Left lobe of liver (tissue), 2 donors: ENCODE measurements at regions not wholly inside any gene's neighbourhood (a gene's known extent, or its start where the extent isn't known, plus 50 kb on each side); places are given as distances from the start of the nearest gene placed in this dataset.

Experiments used
- ATAC-seq: fragments of 200-7000 bp; cut with Tn5 transposase; one replicate; pipeline ENCODE4 v1.9.1; 2020; ENCODE audit warnings: mild to moderate bottlenecking, moderate library complexity
- DNase-seq: peaks from one replicate; pipeline ENCODE4 v3.0.0-alpha.2; 2020; ENCODE audit warnings: low spot score
- donor health status: DM: no; HTN: no; CAD: no; lungs with moderate emphysema.
- donor health status: DM: no; HTN: yes; CAD: no.

DNA sequence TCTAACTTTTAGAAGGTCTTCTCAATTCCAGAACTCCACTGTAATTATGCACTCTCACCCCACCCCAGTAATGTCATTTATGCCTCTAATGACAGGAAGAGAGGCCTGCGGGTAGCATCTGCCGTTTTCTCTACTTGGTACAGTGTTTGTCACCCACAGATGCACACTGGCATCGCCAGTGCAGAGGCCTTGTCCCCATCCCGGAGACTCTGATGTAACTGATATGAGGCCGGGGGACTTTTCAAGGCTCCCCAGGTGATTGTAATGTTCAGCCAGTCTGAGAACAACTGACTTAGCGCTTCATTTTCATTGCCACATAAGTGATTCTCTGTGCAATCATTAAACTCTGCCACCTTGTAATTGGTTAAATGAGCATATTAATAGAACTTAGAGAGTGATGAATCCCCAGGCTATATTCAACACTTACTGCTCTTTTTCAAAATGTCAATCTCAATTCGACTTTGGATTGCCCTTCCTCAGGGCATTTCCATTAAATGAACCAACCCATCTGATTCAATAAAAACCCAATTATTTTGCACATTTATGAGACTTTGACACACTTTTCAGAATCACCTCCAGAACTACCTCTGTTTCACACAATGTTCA lies 113.2 kb downstream of the HERPUD2 start:
- ATAC-seq: no peak
- no peak for DNase-seq

DNA sequence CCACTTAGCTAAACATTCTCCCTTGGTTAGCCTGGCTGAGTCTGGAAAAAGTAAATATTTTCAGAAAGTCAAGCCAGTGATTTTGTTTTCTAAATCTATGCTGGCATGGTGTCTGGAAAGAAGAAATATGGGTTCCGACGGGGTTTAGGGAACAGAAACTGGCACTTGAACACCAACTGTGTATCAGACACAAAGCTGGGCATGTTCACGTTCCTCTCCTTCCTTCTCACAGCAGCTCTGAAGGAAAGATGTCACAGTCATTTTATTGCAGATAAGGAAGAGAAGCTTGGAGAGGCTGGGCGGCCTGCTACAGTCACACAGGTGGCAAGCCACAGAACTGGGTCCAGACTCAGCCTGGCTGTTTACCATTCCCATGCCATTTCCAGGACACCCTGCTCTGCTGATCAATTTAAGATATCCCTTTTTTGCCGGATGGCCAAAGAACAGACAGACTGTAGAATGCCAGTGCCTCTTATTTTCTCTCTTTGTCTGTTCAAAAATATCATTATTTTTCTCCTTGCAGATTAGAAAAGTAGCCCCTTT lies 118.8 kb downstream of the HERPUD2 start:
- peak; percentile 85 for ATAC-seq
- DNase-seq: no peak

DNA sequence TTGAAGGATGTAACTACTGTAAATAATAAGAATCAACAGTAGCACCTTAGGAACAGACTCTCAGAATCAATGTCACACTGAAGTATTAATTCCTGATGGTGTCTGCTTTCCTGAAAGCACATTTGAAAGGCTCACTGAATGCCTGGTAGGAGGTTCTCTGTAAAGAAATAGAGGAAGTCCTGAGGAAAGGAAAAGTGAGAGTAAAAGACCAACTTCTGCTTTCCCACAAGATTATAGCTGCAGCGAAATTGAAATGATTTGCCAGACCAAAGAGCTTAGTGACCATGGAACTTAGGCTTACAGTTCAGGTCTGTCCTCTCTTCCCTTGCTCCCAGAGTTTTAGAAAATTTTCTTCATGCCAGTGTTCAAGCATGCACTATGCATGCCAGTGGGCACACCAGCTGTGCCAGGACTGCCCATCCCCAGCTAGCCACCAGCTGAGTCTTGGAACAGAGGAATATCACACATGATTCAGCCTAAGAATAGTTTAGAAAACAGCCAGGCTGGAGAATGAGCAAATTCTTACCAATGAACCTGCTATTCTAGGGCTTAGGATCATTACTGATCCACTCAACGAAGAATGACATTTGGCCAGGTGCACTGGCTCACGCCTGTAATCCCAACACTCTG lies 123.2 kb downstream of the HERPUD2 start:
- DNase-seq (no peak), ATAC-seq (no peak)

DNA sequence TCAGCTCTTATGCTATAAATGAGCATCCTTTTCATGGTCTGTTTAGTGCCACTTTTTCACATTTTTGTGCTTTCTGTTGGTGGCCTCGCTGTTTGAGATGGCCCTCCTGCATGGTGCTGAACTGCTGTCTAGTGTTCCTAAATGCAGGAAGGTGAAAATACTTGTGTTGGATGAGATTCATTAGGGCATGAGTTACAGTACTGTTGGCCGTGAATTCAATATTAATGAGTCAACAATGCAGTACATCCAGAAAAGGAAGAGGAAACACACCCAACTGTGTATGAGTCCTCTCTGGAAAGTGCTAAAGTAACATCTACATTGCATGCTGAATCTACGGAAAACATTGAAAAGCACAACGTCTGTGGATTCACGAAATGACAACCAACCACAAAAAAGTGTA lies 124.0 kb downstream of the HERPUD2 start:
- ATAC-seq (no peak), DNase-seq (no peak)

DNA sequence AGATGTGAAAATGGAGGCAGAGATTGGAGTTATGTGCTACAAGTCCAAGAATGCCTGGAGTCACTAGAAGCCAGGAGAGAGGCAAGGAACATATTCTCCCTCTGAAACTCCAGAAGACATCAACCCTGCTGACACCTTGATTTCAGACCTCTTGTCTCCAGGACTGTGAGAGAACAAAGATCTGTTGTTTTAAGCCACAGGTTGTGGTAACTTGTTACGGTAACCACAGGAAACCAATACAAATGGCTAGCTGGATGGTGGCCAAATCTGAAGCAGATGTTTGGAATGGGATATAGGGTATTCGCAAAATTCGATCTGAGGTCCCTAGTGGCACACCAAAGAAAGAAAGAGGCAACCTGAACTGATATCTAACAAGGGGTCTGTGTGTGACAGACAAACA lies 129.0 kb downstream of the HERPUD2 start:
- DNase-seq: no peak
- no peak for ATAC-seq

DNA sequence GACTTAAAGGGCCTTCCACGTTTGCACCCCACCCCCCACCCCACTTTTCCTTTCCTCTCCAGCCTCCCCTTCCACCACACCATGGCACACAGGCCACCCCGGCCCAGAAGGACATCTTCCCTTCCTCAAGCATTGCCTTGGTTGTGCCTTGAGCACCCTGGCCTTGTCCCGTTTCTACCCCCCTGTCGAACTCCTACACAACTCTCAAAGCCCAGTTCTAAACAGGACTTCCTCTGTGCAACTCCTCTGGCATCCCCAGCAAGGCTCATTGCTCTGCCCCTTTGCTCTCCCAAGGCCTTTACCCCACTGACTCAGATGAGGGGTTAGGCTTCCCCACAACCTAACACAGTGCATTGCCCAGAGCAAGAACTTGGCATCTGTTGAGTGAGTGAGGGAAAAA lies 136.1 kb downstream of the HERPUD2 start:
- no peak for DNase-seq
- no peak for ATAC-seq

DNA sequence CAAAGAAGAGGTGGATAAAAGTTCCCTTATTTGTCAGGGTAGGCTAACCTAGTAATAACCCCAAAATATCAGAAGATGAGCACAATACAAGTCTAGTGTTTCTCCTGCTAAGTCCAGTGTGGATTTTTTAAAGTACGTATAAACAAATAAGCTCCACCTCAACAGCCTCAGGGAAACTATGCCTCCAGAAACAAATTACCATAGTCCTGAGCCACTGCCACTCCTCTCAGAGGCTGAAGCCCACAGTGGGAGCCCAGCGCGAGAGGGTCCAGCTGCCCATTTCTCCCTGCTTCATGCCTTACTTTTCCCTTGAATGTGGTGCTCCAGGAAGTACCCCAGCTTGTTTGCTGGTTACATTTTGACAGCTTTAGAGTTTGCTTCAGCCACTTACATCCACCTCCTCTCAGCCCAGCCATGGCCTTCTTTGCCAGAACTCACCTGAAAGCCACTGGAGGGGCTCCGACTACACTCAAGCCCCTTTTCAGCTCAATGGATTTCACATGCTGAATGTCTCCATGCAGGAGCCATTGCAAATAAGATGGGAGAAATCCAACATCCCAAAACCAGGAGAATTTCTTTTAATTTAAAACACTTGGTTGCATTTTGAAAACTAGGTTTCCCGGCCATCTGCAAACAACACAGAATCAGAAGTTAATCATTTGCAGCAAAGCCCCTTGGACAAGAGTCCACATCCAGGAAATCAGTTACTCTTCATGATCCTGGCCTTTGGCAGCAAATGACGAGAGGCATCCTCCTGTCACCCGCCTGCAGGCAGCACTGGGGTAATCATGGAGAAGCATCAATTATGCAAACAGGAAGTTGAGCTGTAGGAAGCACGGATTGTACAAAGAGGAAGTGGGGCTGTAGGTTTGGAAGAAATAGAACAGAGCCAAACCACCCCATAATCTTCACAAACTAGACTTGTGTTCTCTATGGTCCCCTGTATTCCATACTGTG lies 138.1 kb downstream of the HERPUD2 start:
- DNase-seq (peak; percentile 64), ATAC-seq (peak; percentile 92)

DNA sequence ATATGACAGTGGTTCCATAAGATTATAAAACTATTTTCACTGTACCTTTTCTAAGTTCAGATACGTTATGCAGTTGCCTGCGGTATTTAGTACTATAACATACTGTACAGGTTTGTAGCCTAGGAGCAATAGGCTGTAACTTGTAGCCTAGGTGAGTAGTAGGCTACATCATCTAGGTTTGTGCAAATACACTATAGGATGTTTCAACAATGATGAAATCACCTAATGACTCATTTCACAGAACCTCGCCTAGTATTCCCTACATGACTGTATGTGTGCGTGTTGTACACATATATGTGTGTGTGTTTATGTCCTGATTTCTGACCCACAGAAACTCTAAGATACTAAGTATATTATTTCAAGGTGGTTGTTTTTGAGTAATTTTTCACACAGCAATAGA lies 139.0 kb downstream of the HERPUD2 start:
- DNase-seq (no peak), ATAC-seq (no peak)

DNA sequence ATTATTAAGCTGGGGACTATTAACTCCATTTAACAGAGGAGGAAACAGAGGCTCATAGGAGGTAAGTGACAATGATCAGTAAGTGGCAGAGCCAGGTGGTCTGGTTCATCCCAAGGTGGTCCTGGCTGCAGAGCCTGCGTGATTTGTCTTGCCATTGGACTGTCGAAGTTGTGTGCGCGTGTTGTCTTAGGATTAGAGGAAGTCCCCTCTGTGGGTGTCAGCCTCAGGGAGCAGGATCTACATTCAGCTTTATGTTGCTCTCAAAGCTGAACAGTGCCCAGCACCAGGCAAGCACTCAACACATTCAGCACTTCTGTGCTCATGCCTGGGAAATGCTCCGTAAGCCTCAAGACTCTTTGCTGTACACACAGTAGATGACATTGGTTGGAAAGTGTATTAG lies 139.5 kb downstream of the HERPUD2 start:
- ATAC-seq (no peak), DNase-seq (no peak)

DNA sequence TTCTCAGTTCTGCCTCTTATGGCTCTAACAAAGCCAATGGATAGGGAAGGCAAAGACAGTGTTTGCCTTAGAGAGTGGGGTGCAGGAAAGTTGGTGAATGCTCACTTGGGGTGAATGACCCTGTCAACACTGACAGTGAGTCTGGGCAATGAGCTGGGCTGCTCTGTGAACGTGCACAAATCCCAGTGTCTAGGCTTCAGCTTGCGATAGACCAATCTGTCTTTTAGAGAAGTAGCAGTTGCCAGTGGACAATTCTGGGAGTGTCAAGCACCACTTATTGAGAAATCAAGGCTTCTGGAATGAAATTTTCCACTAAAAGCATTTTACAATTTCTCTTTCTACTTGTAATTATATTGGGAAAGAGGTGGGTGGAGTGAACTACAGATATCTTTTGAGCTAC lies 141.4 kb downstream of the HERPUD2 start:
- ATAC-seq (peak; percentile 52), DNase-seq (no peak)

DNA sequence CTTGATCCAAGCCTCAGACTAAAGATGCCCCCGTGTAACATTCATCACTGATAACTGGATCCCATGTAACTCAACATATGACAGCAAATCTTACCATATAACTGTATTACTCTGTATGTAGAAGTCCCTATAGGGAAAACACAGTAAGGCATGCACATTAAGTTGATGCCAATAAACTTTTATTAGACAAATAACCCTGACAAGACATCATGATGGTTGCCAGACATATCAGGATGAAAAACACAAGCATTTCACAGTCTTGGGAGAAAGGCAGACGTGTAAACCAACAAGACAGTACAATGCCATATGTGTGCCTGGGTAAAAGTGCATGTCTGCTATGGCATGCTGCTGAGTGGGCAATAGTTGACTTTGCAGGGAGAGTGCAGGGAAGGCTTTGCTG lies 142.2 kb downstream of the HERPUD2 start:
- ATAC-seq: no peak

DNA sequence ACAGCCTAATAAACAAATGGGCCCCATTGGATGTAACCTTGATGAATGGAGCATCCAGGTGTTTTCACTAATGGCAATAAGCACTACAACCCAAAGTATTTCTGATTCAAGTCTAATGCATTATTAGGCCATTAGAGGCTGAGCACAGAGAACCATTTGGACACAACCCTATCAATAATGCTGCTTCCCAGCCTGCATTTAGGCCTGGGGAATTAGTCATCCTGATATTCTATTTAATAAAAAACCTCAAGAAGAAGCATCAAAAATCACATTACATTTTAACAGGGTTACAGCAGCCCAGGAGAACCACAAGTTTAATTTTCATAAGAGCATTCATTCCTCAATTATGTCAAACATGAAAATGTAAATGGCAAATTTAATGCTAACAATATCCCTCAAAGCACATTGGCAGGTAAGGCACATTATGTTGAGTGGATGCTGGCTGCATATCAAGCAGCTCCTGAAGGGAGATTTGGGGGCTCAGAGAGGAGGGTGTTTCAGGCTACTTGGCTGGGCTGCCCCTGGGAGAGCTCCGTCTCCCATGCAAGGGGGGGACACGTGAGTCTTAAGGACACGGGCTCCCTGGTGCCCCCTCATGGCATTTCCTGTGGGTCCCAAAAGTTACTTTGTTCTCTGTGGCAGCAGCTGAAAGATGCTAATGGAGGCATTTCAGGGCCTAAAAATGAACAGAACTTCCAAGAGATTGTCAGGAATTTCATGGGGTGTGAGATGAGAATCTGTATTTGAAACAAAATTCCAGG lies 143.4 kb downstream of the HERPUD2 start:
- ATAC-seq: no peak
- DNase-seq: no peak

More for the DNA sequence above, 142.2 kb downstream of the HERPUD2 start:
- no peak for DNase-seq

DNA sequence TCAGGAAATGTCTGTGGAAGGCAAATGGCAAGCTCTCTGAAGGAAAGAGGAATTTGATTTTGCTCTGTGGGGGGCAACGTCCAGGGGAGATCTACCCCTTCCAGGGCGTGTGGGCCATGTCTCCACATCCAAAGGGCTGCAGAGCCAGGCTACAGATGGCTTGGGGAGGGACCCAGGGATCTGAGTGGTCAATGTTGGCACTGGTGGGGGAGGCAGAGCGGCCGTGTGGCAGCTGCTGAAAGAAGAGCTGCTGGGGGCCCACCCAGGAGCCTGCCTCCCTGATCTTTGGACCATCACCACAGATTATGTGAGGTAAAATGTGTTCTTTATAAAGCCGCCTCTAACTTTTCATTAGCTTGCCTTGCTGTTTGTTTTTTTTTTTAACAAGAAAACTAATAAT lies 144.1 kb downstream of the HERPUD2 start:
- ATAC-seq: no peak
- no peak for DNase-seq

DNA sequence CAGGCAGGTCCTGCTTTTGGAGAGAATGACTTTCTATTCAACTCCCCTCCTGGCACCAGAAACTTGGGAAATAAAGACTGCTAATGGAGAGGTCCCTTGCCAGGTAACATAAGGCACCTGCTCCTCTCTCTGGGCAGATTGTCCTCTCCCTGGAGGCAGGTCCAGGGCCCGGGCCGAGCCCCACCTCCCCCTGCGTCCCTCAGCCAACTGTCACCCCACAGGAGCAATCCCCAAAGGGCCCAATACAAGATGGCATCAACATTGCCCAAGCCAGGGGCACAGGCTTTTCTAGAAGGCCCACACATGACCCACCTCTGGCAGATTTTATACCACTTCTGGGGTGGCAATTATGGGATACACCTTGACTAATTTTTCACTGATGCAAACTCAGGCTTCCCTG lies 145.2 kb downstream of the HERPUD2 start:
- ATAC-seq (no peak), DNase-seq (no peak)

DNA sequence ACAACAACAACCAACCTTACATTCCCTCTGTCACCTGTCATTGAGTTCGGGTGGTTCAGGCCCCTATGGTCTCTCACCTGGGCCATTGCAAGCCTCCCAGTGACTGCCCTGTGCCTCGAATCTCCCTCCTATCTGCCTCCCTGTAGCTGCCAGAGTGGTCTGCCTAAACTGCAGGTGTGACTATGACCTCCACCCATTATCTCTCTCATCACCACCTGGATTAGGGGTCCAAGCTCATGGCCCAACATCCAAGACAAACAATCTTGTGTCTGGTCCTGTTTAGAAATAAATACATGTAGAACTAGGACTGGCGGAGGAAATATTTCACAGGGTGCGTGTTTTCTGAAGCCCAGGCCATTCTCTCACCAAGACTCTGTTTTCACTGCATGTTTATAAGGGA lies 146.6 kb downstream of the HERPUD2 start:
- ATAC-seq: no peak

DNA sequence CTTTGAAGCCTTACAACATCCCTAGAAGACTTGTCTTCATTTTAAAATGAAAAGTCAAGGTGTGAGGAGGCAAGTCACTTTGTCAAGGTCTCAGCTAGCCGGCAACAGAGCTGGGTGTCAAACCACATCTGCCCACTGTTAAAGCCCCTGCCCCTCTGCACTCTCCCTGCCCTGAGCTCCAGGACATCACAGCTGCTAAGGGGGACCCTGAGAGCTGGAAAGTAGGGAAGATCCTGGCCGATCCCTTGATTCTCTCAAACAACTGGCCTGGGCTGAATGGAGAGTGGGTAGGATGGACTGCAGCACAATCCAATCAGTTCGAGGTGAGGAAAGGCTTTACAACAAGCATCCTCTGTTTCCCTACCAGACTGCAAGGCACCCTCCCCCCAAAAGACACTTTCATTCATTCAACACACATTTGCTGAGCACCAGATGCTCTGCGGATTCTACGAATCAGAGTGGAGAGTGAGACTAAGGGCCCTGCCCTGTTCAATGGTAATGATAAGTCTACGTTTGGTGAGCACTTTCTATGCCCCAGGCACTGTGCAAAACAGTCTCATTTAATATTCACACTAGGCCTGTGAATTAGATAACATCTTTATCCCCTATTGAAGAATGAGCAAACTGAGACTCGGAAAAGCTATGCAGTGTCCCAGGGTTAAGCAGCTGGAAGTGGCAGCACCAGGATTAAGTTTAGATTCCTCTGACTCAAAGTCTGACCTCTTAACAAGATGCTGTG lies 148.1 kb downstream of the HERPUD2 start:
- no peak for ATAC-seq

More for the DNA sequence above, 146.6 kb downstream of the HERPUD2 start:
- no peak for DNase-seq

DNA sequence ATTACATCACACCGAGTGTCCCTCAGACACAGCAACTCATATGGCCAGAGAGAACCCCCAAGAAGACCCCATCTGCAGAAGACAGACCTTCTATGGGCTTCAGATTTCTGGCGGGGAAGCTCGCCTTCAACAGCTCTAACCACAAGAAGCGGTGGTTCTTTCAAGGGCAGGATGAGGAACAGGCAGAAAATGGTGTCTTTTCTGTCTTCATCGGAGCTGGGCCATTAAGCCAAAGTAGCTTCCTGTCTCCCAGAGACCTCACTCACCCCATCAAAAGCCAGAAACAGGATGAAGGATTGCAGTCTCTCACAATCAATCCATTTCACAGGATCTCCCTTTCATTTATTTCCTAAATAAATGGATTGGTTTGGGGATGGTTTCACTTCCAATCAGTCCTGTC lies 149.1 kb downstream of the HERPUD2 start:
- ATAC-seq: no peak
- DNase-seq: no peak

More for the DNA sequence above, 148.1 kb downstream of the HERPUD2 start:
- no peak for DNase-seq

DNA sequence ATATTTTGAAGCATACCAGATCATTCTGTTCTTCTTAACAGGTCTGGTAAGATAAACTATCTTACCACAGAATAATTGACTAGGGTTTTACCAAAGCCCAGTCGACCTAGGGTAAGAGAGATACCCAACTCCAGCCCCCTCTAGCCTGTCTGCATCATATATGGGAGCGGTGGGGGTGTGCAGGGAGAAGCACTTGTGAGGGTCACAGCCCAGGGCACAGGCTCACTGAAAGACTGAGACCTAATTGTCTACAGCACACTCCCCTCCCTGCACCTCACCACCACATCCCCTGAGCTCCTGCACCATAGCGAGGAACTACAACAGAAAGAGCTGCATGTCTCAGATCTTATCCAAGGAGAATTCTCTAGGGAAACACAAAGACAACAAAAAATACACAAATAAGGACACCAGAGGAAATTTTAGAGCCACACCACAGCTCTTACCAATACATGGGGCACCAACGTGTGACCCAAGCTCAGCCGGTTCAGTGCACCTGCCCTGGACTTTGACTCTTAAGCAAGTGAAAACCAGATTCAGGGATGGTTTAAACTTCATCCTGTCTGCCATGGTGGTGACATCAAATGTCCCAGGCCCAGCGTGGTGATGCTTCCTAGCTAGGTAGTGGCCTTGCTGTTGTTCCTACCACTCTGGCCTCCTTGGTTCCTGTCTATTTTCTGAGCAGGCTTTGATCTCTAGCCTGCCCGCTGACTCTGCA lies 150.8 kb downstream of the HERPUD2 start:
- ATAC-seq (peak; percentile 65), DNase-seq (no peak)
